Skeletal muscle cell (primary cell): ENCODE measurements at regions not wholly inside any gene's neighbourhood (a gene's known extent, or its start where the extent isn't known, plus 50 kb on each side); places are given as distances from the start of the nearest gene placed in this dataset.
"Not testable (repeated sequence)": the region's sequence is repeated elsewhere in the genome, so short reads cannot be mapped to it uniquely, and the experiment has no call there.

Source experiments
- DNase-seq: peaks from one replicate; pipeline ENCODE4 v3.0.0-alpha.2; 2010; ENCODE audit warnings: low read depth
- H3K4me3 ChIP-seq: 2 replicates; pipeline ENCODE4 v1.5.1; 2011; ENCODE audit warnings: low read depth, mild to moderate bottlenecking, control low read depth, low read length, moderate library complexity

DNA sequence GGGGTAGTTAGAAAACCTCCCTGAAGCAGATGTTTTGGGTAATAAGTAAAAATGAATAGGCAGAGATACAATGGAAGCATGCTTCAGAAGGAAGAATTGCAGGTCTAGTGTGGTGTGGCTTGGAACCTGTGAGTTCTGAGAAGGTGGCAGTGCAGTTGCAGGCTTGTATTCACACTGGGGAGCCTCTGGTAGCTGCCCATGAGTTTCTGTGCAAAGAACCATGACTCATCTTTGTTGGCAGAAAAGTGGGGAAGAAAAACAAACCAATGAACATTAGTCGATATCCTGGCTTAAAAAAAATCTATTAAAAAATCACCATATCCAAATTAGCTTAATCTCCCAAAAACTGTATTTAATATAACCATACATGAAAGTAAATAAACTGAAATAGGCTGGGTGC is 232.6 kb downstream of the FAT3 start:
- no peak overlapping the region for H3K4me3 ChIP-seq
- DNase-seq: no peak

DNA sequence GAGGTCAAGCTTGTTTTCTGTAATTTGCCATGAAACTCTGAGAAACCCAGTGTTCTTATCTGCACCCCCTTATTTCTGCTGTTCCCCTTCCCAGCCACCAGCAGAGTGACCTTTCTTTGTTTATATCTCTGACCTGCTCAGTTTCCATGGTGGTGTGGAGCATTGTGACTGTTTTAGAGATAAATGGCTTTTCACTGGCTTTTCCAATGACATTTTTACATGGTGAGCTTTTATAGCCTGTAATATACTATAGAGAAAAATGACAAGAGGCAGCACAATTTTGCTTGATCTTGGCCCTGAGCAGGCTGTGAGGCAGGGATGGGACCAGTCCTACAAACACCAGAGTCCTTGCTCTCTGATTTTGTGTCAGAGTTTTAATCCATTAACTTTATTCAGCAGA is 233.9 kb downstream of the FAT3 start:
- DNase-seq: no peak

DNA sequence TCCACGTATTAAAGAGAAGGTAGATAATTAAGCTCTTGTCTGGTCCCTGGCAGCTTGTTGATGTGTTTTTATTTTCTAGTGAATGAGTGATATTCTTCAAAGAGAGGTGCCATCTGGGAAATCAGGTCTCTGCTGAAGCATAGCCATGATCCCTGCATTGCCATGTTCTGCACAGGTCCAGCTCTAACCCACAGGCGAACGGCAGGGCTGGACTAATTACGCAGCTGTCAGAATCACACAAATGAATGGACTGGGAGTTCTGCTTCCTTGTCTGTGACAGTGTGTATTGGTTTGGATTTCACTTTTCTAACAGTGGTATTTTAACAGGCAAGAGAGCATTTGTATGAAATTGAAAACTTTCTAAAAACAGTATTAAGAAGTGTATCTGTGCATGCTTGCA is 235.6 kb downstream of the FAT3 start:
- H3K4me3 ChIP-seq: no peak overlapping the region
- no peak for DNase-seq

More for the DNA sequence above, 233.9 kb downstream of the FAT3 start:
- no peak overlapping the region for H3K4me3 ChIP-seq

DNA sequence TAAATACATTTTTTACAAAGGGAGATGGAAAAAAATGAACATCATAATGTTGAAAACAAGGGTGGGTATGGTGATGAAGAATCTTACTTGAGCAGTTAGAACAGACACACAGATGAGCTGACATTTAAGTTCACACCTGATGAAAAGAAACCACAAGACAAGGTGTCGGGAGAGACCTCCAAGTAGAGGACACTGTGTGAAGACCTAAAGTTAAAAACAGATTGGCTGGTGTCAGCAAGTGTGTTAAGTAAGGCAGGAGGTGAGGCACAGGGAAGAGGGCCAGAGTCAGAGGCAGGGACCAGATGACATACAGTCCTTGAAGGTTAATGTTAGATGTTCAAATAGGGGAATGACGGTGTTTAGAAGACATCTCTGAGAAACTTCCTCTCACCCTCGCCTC is 236.8 kb downstream of the FAT3 start:
- DNase-seq: no peak
- H3K4me3 ChIP-seq: no peak overlapping the region

DNA sequence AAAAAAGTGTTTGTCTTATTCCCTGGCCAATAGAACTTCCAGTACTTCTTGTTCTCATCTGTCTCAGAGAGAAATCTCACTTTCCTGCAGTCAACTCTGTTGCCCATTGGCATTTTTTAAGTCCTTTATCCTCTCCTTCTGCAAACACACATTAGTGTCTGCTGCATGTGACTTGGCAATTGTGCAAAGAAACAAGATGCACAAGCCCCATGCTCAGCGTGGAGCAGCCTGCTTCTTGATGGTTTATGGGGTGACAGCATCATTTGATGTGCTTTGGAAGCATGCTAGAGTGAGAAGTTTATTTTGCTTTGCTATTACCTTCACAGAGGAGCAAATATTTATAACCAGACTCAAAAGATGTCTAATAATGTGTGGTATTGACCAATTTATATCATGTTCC is 238.2 kb downstream of the FAT3 start:
- no peak overlapping the region for H3K4me3 ChIP-seq
- no peak for DNase-seq

DNA sequence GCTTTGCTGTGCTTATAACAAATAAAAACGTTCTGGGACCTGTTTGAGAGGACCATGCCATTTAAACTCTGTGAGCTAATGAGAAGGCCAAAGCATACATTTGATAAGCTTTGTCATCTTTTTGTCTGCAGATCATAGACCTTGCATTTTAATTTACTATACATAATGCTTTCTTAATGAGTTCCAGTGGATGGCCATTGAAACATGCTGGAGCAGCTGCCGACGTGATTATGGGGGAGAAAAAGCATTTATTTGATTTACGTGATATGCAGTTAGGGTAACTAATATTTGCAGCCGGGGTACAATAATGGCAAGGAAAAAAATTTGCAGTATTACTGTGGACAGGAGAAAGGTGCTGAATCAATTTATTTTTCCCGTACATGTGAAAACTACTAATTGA is 240.2 kb downstream of the FAT3 start:
- DNase-seq: no peak

DNA sequence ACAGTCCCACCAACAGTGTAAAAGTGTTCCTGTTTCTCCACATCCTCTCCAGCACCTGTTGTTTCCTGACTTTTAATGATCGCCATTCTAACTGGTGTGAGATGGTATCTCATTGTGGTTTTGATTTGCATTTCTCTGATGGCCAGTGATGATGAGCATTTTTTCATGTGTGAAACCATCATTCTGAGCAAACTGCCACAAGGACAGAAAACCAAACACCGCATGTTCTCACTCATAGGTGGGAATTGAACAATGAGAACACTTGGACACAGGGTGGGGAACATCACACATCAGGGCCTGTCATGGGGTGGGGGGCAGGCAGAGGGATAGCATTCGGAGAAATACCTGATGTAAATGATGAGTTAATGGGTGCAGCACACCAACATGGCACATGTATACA is 240.8 kb downstream of the FAT3 start:
- not testable (repeated sequence) for H3K4me3 ChIP-seq, DNase-seq

More for the DNA sequence above, 240.2 kb downstream of the FAT3 start:
- H3K4me3 ChIP-seq: no peak overlapping the region

DNA sequence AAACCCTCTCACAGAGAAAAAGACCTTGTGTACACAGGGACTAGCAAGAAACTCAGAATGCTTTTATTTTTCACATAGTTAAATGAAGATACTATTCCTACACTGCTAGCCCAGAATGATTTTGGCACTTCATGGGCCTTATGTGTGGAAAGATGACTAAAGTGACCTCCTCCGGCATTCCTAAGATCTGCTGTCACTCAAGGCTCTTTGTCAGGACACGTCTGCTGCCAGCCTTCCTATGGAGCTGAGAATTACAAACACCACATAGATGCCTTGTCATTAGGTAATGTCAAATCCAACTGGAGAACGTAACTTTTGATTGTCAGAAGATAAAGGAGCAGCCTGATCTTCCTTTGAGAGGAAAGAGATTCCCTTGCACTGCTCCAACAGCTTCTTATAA is 249.1 kb downstream of the FAT3 start:
- no peak for DNase-seq
- no peak overlapping the region for H3K4me3 ChIP-seq

DNA sequence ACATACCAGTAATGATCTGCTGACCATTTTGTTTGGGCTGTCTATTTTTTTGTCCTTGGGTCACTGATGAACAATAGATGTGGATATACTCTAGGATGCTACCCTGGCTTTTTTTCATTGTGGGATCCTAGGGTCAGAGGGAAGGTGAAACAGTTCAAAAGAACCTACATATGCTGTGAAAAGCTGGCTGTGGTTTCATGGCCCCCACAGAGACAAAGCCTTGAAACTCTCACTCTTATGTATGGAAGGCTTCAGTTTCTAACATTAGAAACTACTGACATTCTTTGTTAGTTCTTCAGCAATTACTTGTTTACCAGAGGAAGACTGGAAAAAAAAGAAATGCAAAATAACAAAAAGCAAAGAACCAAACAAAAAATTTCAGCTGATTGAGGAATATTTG is 250.7 kb downstream of the FAT3 start:
- DNase-seq: no peak
- H3K4me3 ChIP-seq: no peak overlapping the region

DNA sequence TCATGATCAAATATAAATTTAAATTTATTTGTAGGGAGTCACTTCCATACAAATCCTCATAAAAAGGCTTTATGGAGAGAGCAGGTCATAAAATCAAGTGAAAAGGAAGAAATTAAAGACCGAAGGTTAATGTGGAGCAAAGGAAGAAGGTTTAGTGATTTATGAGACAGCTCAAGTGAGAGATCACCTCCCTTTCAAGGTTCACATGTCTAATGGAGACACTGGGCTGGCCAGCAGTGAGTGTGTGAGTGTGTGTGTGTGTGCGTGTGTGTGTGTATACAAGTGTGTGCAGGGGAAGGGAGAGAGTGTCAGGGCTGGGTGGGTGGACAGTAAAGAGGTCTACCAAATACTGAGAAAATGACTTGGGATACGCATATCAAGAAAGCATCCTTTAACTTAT is 251.2 kb downstream of the FAT3 start:
- no peak overlapping the region for H3K4me3 ChIP-seq
- DNase-seq: no peak

DNA sequence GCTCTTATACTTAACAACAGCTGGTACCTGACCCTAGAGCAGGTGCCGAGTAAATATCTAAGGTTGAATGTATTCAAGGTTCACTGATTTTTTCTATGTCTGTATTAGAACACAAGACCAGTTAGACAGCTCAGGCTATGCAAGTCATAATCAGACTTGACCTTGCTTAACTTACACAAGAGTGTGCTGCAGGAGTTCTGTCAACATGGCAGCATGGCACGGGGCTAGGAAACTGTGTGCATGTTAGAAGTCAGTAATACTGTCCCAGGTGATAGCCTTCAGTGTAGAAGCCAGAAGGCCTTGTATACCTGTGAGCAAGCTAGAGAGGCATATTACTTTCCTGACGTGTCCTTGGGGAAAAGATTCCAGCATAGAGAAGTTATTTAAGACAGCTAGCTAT is 253.1 kb downstream of the FAT3 start:
- DNase-seq: no peak
- no peak overlapping the region for H3K4me3 ChIP-seq

DNA sequence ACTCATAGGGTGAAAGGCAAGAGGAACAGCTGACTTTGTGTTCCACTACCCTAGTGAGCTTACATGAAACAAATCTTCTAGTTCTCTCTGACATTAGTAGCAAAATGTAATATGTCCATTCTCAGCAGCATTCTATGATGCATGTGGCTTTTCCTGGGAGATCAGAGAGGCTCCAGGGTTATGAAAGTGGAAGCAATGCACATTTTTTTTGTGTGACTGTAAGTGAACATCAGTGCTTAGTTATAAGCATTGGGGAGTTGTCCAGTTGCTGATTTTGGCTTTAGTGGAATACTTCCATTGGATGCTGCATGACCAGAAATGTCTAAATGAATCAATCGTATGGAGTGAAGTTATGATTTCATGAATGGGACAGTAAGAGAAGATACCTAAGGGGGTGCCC is 255.9 kb downstream of the FAT3 start:
- no peak for DNase-seq
- H3K4me3 ChIP-seq: no peak overlapping the region

DNA sequence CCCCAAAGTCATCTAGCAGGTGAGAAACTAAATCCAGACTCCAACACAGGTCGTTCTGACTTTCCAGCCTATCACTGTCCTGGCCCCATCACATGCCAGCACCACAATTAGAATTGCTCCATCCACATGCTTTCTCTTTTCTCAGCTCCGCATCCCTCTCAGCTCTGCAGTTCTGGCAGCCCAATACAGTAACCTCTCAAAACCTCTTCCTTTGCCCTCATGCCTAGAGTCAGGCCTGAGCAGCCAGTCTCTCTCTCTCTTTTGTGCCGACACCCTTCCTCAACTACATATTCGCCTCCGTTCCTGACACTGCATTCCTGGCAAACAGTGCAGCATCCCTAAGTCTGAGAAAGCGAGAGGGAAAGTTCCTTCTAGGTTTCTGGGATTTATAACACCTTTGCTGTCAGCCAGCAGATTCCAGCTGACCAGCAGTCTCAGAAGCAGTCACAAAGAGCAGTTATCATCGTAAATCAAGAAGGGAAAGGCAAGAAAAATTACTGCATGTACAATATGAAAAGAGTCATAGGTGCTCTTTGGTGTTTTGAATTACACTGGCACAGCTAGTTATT is 258.0 kb downstream of the FAT3 start:
- DNase-seq: no peak
- no peak overlapping the region for H3K4me3 ChIP-seq

DNA sequence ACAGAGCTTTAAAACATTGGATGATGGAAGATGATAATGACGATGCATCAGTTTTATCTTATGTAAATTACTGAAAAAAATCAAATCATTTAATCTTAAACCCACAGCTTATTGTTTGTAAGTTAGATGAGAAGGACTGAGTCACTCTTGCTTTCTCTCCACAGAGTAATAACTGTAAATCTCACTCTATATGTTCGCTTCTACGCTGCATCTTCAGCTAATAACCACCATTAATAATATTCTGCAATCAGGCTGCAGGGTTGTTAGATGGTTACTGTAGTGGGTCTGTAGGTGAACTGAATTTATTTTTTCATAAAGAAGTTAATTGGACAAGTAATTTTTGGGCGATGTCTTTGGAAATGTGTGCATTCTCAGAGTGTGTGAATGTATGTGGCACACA is 260.0 kb downstream of the FAT3 start:
- DNase-seq: no peak
- H3K4me3 ChIP-seq: no peak overlapping the region

DNA sequence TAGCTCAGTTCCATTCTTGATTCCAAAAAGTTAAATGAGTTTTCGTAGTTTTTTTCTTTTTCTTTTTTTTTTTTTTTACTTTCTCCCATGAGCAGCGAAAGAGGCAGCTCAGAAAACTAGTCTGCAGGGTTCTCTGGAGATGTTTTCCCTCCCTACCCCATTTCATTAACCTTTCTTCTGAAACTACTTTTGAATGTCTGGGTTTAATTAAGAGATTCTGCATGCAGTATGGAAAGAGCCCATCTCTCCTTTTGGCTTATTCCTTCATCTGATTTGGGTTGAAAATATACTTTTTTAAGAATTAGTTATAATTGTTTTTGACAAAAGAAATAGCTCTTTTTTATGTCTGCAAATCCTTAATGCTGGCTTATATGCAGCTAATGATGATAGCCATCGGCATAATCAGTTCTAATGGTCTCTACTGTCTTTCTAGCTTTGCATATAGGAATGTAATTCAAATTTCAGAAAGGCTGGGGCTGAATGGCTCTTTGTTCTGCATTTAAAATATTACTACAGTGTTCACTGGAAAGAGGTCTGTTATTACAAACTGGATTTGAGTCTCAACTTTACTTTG is 265.3 kb downstream of the FAT3 start:
- no peak overlapping the region for H3K4me3 ChIP-seq
- no peak for DNase-seq

DNA sequence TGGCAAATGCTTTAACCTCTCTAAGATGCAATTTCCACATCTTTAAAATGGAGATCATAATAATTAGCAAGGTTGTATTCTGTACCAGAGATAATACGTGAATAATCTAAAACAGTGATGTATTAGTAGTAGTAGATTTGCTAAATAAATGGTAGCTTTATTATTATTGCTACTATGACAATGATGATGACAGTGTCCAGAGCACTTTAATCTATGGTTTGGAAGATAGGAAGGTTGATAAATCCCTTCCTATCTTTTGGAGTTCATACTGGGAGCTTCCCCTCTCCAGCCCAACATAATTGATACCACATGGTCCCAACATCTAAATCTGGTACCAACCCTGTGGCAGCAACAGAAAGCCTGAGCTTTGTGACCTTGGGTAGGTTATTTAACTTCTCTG is 267.8 kb downstream of the FAT3 start:
- no peak for DNase-seq
- no peak overlapping the region for H3K4me3 ChIP-seq

DNA sequence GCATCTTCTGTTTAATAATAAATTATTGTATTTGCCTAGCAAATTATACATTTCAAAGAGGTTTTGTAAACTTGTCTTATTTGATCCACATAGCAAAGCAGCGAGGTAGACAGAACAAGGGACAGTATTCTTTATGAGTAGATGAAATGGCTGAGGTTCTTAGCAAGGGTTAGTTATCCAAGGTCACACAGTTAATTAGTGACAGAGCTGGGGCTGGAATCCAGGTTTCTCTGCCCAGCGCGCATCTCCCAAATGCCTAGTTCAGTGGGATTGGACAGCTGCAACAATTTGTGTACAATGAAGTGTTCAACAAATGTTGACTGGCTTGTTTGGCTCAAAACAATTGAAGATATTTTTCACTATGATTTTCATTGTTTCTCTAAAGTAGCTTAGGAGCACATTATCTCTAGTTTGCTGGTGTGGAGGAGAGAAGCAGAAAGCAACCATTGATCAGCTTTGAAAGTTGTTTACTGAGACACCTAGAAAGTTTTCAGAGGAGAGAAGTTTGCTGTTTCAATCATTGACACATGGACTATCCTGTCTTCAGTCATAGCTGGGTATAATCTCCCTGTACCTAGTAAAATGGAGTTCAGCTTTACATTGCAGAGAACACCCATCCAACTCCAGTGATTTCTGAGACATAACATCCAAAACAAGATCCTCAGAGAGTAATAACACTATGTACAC is 270.6 kb downstream of the FAT3 start:
- DNase-seq: no peak

DNA sequence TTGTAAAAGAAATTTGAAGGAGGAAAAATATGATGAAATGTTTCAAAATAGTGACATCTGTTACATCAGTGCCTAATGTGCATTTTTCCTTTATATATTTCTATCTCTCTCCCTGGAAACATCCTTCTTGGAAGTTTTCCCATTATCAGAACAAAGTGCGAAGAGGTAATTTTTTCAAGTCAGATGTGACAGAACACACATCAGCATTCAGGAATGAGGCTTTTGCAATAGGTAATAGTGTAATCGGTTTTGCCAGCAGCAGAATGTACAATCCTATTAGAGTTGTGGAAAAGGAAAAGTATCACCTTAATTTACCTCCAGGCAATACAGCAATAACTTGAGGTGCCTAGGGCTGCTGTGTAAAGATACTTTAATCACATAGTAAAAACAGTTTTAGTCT is 275.8 kb downstream of the FAT3 start:
- no peak overlapping the region for H3K4me3 ChIP-seq
- peak; percentile 15 for DNase-seq

More for the DNA sequence above, 270.6 kb downstream of the FAT3 start:
- no peak overlapping the region for H3K4me3 ChIP-seq

DNA sequence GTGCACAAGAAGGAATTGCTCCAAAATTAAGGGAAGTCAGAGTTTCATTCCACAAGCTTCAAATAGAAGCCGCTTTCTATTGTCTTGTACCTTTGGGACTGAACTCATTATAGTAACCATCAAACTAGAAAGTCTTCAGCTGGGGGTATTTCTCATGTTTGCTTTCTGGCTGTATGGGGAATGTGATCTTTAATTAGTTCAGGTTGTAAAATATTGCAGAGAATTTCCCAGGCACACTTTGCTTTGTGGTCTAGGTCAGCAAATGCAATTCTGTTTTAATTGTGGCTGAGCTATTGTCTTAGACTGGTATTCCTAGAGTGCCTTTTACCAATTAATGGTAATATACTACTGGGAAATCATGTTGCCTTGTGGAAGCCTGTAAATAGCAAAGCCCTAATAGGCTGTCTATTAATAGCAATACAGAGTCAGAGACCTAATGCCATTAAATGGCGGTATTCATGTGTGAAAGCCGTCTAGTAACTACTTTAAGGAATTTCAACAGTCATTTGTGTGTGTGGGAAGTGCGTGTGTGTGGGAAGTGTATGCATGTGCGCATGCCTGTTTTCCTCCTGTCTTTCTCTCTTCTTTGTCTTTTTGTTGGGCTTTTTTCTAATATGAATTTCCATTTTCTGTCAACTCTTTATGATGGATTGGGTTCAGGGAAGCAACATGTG is 276.6 kb downstream of the FAT3 start:
- no peak overlapping the region for H3K4me3 ChIP-seq
- no peak for DNase-seq

DNA sequence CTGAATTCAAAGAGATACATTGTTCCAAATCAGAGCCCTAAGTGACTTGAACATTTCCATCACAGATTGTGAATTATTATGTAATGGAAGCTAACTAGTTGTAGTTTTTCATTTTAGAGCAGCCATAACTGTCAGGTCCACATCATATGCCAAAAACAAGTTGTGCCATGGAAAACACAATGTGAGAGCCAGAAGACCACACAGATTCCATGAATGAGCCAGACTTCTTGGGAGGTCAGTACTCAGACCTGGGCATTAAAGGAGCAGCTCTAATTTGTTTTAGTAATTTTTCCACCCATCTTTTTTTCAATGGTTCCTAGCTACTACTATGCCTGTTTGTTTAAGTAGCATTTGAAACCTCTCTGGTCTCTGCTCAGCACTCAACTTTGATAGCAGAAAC is 279.4 kb downstream of the FAT3 start:
- no peak overlapping the region for H3K4me3 ChIP-seq
- no peak for DNase-seq

DNA sequence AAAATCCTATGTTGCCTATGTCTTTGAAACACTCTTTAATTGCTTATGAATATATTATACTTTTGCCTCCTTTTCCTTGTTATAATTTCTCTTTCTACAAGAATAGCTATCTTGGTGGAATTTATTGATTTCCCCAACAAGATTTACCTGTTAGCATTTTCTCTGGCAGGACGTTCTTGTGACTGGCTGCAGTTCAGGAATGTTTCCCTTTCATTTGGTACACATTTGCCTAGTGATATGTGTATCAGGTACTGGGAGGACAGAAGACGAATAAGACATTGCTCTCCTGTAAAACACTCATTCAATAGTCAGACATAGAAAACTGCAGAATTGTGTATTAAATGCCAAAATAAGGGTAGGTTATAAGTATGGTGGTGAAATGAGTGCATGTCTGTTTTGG is 279.9 kb downstream of the FAT3 start:
- no peak overlapping the region for H3K4me3 ChIP-seq
- DNase-seq: no peak
